Neutrophil (primary cell): ENCODE measurements at regions not wholly inside any gene's neighbourhood (a gene's known extent, or its start where the extent isn't known, plus 50 kb on each side); places are given as distances from the start of the nearest gene placed in this dataset.

Experiments
- H3K27ac ChIP-seq: fragments of 200-600 bp; sonication (generic); 2 replicates; pipeline ENCODE4 v1.5.1; 2016; ENCODE audit warnings: mild to moderate bottlenecking, moderate library complexity
- H3K27me3 ChIP-seq: fragments of 200-600 bp; sonication (generic); 2 replicates; pipeline ENCODE4 v1.6.0; 2016; ENCODE audit warnings: mild to moderate bottlenecking
- H3K36me3 ChIP-seq: fragments of 200-600 bp; sonication (generic); 2 replicates; pipeline ENCODE4 v1.5.1; 2017
- H3K4me1 ChIP-seq, 2 experiments: fragments of 200-600 bp in 1 of 2; sonication (generic) in 1 of 2; 1 replicate in 1 of 2; 2 replicates in 1 of 2; pipeline versions ENCODE4 v1.5.1 to v1.6.1; 2013 to 2016; ENCODE audit warnings: low read depth in 1 of 2, low read length in 1 of 2, mild to moderate bottlenecking in 1 of 2, moderate library complexity in 1 of 2; ENCODE audit not compliant: control insufficient read depth in 1 of 2, insufficient read depth in 1 of 2
- H3K4me3 ChIP-seq, 2 experiments: fragments of 200-600 bp in 1 of 2; sonication (generic) in 1 of 2; 1 replicate in 1 of 2; 2 replicates in 1 of 2; pipeline ENCODE4 v1.5.1; 2013 to 2016; ENCODE audit warnings: low read depth in 1 of 2, low read length in 1 of 2, mild to moderate bottlenecking in 1 of 2, moderate library complexity in 1 of 2
- H3K9me3 ChIP-seq: fragments of 200-600 bp; sonication (generic); 2 replicates; pipeline ENCODE4 v1.5.1; 2016
- TF ChIP-seq, protein P1 (sequence below): fragments of 200-600 bp; sonication (generic); IDR thresholded peaks from 2 replicates; pipeline ENCODE4 v1.5.1; 2016; ENCODE audit warnings: antibody characterized with exemption

GRCh38 chr11:79960461-79960860 lies 519.6 kb upstream of the TENM4 start:
- H3K27ac ChIP-seq: no peak overlapping the region
- TF ChIP-seq, protein P1, sequence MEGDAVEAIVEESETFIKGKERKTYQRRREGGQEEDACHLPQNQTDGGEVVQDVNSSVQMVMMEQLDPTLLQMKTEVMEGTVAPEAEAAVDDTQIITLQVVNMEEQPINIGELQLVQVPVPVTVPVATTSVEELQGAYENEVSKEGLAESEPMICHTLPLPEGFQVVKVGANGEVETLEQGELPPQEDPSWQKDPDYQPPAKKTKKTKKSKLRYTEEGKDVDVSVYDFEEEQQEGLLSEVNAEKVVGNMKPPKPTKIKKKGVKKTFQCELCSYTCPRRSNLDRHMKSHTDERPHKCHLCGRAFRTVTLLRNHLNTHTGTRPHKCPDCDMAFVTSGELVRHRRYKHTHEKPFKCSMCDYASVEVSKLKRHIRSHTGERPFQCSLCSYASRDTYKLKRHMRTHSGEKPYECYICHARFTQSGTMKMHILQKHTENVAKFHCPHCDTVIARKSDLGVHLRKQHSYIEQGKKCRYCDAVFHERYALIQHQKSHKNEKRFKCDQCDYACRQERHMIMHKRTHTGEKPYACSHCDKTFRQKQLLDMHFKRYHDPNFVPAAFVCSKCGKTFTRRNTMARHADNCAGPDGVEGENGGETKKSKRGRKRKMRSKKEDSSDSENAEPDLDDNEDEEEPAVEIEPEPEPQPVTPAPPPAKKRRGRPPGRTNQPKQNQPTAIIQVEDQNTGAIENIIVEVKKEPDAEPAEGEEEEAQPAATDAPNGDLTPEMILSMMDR: no peak
- H3K4me3 ChIP-seq: no peak overlapping the region
- no peaks in the 10 kb centered on the region for H3K4me1 ChIP-seq
- no peaks in the 10 kb centered on the region for H3K9me3 ChIP-seq
- no peaks in the 10 kb centered on the region for H3K36me3 ChIP-seq
- no peaks in the 10 kb centered on the region for H3K27me3 ChIP-seq

GRCh38 chr11:79959318-79959717 lies 518.5 kb upstream of the TENM4 start:
- no peaks in the 10 kb centered on the region for H3K9me3 ChIP-seq
- no peaks in the 10 kb centered on the region for H3K4me1 ChIP-seq
- H3K36me3 ChIP-seq: no peaks in the 10 kb centered on the region
- no peak overlapping the region for H3K4me3 ChIP-seq
- no peak overlapping the region for H3K27ac ChIP-seq
- TF ChIP-seq, protein P1: no peak
- no peaks in the 10 kb centered on the region for H3K27me3 ChIP-seq

GRCh38 chr11:79957702-79958101 lies 516.9 kb upstream of the TENM4 start:
- TF ChIP-seq, protein P1: no peak
- no peak overlapping the region for H3K27ac ChIP-seq
- H3K4me3 ChIP-seq: no peak overlapping the region
- H3K9me3 ChIP-seq: no peaks in the 10 kb centered on the region
- no peaks in the 10 kb centered on the region for H3K36me3 ChIP-seq
- H3K27me3 ChIP-seq: no peaks in the 10 kb centered on the region
- H3K4me1 ChIP-seq: no peaks in the 10 kb centered on the region

DNA sequence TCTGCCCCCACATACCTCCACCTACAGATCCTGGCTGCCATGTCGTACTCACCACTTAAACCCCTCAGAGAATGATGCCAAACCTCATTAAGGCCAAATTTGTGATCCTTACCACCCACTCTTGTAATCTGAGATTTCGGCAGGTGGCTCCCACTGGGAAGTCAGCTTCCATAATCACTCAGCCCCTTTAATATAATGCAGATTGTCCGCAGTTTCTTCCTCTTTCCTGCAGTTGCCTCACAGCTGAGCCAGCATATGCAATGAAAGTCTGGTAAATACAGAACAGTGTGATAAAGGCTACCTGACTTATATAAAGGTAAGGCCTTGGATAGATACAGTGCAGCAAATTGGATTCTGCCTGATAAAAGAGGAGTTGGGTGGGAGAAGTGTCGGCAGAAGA lies 515.2 kb upstream of the TENM4 start:
- H3K36me3 ChIP-seq: no peaks in the 10 kb centered on the region
- no peaks in the 10 kb centered on the region for H3K27me3 ChIP-seq
- H3K4me1 ChIP-seq: no peaks in the 10 kb centered on the region
- no peak overlapping the region for H3K27ac ChIP-seq
- no peak overlapping the region for H3K4me3 ChIP-seq
- TF ChIP-seq, protein P1: no peak
- H3K9me3 ChIP-seq: no peaks in the 10 kb centered on the region

DNA sequence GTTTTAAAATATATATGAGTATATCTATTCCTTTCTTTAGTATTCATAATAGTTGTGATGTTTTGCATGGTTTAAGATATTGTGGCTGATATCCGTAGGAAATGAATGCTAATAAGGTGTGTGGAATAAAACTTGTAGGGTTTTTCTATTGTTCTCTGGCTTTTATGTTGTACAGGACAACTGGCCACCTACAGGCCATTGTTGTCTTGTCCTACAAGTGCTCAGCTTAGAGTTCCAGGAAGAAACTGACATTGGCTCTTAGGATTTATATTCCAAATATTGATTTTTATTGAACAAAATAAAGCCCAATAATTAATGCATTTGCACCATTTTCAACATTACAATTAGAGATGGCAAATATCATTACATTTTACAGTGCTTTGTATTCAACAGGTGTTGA lies 512.8 kb upstream of the TENM4 start:
- no peaks in the 10 kb centered on the region for H3K36me3 ChIP-seq

More for the DNA sequence above, 512.8 kb upstream of the TENM4 start:
- H3K27ac ChIP-seq: no peak overlapping the region
- H3K9me3 ChIP-seq: no peaks in the 10 kb centered on the region
- H3K4me1 ChIP-seq: no peaks in the 10 kb centered on the region
- TF ChIP-seq, protein P1: no peak
- H3K4me3 ChIP-seq: no peak overlapping the region
- no peaks in the 10 kb centered on the region for H3K27me3 ChIP-seq
